KMS-11 (cell line): ENCODE measurements at regions not wholly inside any gene's neighbourhood (a gene's known extent, or its start where the extent isn't known, plus 50 kb on each side); places are given as distances from the start of the nearest gene placed in this dataset.

Experiments used
- H2AFZ ChIP-seq: fragments of 200-600 bp; sonication (generic); 2 replicates; pipeline ENCODE4 v1.6.1; 2016; ENCODE audit warnings: antibody characterized with exemption, mixed run types, low read depth
- H3K27ac ChIP-seq: fragments of 200-600 bp; sonication (generic); 2 replicates; pipeline ENCODE4 v1.6.1; 2016; ENCODE audit warnings: mild to moderate bottlenecking, mixed run types
- H3K27me3 ChIP-seq: fragments of 200-600 bp; sonication (generic); 2 replicates; pipeline ENCODE4 v1.6.1; 2017; ENCODE audit warnings: mild to moderate bottlenecking, low read depth, mixed run types, moderate library complexity; ENCODE audit not compliant: insufficient read depth
- H3K36me3 ChIP-seq: fragments of 200-600 bp; sonication (generic); 2 replicates; pipeline ENCODE4 v1.6.1; 2017; ENCODE audit warnings: mild to moderate bottlenecking, mixed run types; ENCODE audit not compliant: insufficient read depth
- H3K4me1 ChIP-seq: fragments of 200-600 bp; sonication (generic); 2 replicates; pipeline ENCODE4 v1.6.1; 2016; ENCODE audit warnings: mild to moderate bottlenecking, low read depth, mixed run types; ENCODE audit not compliant: poor library complexity, severe bottlenecking
- H3K4me2 ChIP-seq: fragments of 200-600 bp; sonication (generic); 2 replicates; pipeline ENCODE4 v1.7.0; 2016; ENCODE audit warnings: mild to moderate bottlenecking, mixed run types
- H3K4me3 ChIP-seq: fragments of 200-600 bp; sonication (generic); IDR thresholded peaks from 2 replicates; pipeline ENCODE4 v1.6.1; 2017; ENCODE audit warnings: low read depth, low read length, mixed read lengths; ENCODE audit not compliant: insufficient read depth
- H3K79me2 ChIP-seq: fragments of 200-600 bp; sonication (generic); 2 replicates; pipeline ENCODE4 v1.6.1; 2016; ENCODE audit warnings: low read depth, mixed run types; ENCODE audit not compliant: insufficient read depth
- H3K9ac ChIP-seq: fragments of 200-600 bp; sonication (generic); 2 replicates; pipeline ENCODE4 v1.6.1; 2016; ENCODE audit warnings: mild to moderate bottlenecking, mixed run types
- H4K20me1 ChIP-seq: fragments of 200-600 bp; sonication (generic); 2 replicates; pipeline ENCODE4 v1.6.1; 2016; ENCODE audit warnings: mild to moderate bottlenecking, mixed run types; ENCODE audit not compliant: insufficient read depth
- CTCF ChIP-seq: fragments of 200-600 bp; sonication (generic); conservative IDR thresholded peaks from 2 replicates; pipeline ENCODE4 v1.6.1; 2017; ENCODE audit warnings: low read depth, mild to moderate bottlenecking, antibody characterized with exemption, low read length, moderate library complexity, mixed read lengths

- no peaks in the 10 kb centered on the region for H3K4me1 ChIP-seq
- H3K4me3 ChIP-seq: no peak overlapping the region
- H3K36me3 ChIP-seq: no peaks in the 10 kb centered on the region
- H4K20me1 ChIP-seq: no peaks in the 10 kb centered on the region
- no peaks in the 10 kb centered on the region for H3K79me2 ChIP-seq
- no peak overlapping the region for H3K9ac ChIP-seq
- no peaks in the 10 kb centered on the region for H3K27me3 ChIP-seq
- no peak for TF ChIP-seq CTCF
- H3K4me2 ChIP-seq: no peak overlapping the region
- no peak overlapping the region for H3K27ac ChIP-seq
- no peak overlapping the region for H2AFZ ChIP-seq
Observed at GRCh38 chr16:73510852-73511251, 462.9 kb upstream of the ZFHX3 start.

GRCh38 chr16:73506568-73507056 lies 458.7 kb upstream of the ZFHX3 start:
- no peaks in the 10 kb centered on the region for H4K20me1 ChIP-seq
- H3K27ac ChIP-seq: no peak overlapping the region
- H3K4me1 ChIP-seq: no peaks in the 10 kb centered on the region
- no peak overlapping the region for H2AFZ ChIP-seq
- no peak overlapping the region for H3K4me3 ChIP-seq
- H3K79me2 ChIP-seq: no peaks in the 10 kb centered on the region
- H3K4me2 ChIP-seq: no peak overlapping the region
- no peak for TF ChIP-seq CTCF
- H3K27me3 ChIP-seq: no peaks in the 10 kb centered on the region
- no peak overlapping the region for H3K9ac ChIP-seq
- no peaks in the 10 kb centered on the region for H3K36me3 ChIP-seq

- Histone ChIP-seq H3K79me2 (no peaks in the 10 kb centered on the region), H3K4me2 (no peak overlapping the region), H3K36me3 (no peaks in the 10 kb centered on the region), H3K9ac (no peak overlapping the region), H3K27ac (no peak overlapping the region), H3K4me3 (no peak overlapping the region), H4K20me1 (no peaks in the 10 kb centered on the region), H2AFZ (no peak overlapping the region), H3K4me1 (no peaks in the 10 kb centered on the region), H3K27me3 (no peaks in the 10 kb centered on the region)
- no peak for TF ChIP-seq CTCF
Observed at GRCh38 chr16:73505577-73505976, 457.6 kb upstream of the ZFHX3 start.

- no peak overlapping the region for H3K4me3 ChIP-seq
- no peak overlapping the region for H3K4me2 ChIP-seq
- H3K36me3 ChIP-seq: no peaks in the 10 kb centered on the region
- H3K79me2 ChIP-seq: no peaks in the 10 kb centered on the region
- no peak overlapping the region for H3K27ac ChIP-seq
- H3K27me3 ChIP-seq: no peaks in the 10 kb centered on the region
- H3K9ac ChIP-seq: no peak overlapping the region
- no peaks in the 10 kb centered on the region for H3K4me1 ChIP-seq
- no peak overlapping the region for H2AFZ ChIP-seq
- TF ChIP-seq CTCF: no peak
- no peaks in the 10 kb centered on the region for H4K20me1 ChIP-seq
Observed at GRCh38 chr16:73504591-73505575, 457.0 kb upstream of the ZFHX3 start.
